ENCODE measurements at regions not wholly inside any gene's neighbourhood (a gene's known extent, or its start where the extent isn't known, plus 50 kb on each side); places are given as distances from the start of the nearest gene placed in this dataset.

- DNase-seq (ENCODE audit: low spot score): no peak
These were observed 225.3 kb upstream of the PPP2R3A start for GRCh38 chr3:135740211-135740610.

GRCh38 chr3:135740751-135741150, 224.8 kb upstream of the PPP2R3A start:
- no peak for DNase-seq (ENCODE audit: low spot score)

DNA sequence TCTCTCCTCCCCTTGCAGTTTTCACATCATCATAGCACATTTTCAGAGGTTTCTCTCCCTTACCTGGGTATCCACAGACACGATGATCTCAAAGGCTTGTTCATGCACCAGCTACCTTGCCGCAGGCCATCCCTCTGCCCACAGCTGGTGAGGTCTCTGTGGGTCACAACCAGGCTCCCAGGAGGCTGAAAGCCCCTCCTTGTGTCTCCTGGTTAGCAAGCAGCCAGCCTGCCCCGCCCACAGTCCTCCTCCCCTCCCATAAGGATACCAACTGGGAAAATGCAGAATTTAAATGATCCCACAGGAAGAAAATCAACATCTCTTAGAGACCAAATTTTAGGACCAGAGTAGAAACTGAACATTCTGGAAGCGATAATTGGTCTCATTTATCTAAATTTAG, 213.5 kb upstream of the PPP2R3A start:
- DNase-seq (ENCODE audit: low spot score): no peak

DNA sequence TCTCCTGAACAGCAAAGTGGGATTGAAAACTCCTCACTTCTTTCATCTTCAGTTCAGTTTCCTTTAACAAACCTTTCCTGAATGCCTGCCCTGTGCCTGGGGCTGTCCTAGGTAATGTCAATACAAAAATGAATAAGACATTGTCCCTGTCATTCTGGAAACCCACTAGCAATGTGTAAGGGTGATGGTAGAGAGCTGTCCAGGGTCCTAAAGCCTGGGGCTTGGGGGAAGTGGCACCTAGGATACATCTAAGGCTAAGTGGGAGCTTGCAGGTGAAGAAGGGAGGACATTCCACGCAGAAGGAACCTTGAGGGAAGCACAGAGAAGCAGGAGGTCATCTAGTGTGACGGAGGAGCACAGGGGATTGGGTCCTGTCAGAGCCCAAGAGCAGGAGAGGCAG, 212.7 kb upstream of the PPP2R3A start:
- DNase-seq (ENCODE audit: low spot score): no peak

DNA sequence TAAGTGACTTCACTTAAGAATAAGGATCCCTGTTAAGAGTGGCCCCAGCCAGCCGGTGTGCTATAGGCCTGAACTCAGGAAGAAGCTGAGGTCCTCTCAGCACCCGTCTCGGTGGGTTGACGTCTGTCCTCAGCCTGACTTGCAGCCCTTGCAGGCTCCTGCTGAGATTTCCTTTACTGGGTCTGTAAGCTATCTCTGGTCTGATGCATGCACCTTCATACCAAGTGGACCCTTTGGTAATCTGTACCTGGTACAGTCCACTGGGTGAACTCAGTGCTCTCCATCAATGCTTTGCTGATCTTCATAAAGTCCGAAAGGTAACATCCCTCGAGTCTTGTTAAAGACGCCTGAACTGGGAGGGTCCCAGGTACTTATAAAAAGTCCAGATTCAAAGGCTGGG, 212.0 kb upstream of the PPP2R3A start:
- DNase-seq (ENCODE audit: low spot score): no peak

GRCh38 chr3:135755330-135756105, 210.0 kb upstream of the PPP2R3A start:
- DNase-seq (ENCODE audit: low spot score): no peak

DNA sequence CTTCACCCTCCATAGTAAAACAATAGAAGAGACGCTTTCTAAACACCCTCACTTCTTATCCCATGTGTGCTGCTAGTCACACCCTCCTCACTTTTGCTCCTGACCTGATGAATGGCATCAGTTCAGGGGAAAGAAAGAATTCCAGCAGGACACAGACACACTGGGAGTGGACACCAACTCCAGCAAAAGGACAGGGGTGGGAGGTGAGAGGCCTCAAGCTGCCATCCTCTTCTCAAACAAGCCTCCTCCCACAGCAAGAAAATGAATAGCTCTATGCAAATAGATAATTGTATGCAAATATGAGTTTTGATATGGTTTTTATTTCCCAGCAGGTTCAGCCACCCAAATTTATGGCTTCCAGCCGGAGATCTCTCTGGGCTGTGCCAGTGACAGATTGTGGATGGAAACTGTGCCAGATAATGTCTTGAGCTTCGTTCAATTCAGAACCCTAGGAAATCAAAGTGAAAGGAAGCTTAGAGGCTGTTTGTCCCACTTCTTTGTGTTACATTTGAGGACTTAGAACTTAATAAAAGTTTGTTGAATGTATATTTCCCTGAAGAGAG, 209.3 kb upstream of the PPP2R3A start:
- DNase-seq (ENCODE audit: low spot score): no peak

DNA sequence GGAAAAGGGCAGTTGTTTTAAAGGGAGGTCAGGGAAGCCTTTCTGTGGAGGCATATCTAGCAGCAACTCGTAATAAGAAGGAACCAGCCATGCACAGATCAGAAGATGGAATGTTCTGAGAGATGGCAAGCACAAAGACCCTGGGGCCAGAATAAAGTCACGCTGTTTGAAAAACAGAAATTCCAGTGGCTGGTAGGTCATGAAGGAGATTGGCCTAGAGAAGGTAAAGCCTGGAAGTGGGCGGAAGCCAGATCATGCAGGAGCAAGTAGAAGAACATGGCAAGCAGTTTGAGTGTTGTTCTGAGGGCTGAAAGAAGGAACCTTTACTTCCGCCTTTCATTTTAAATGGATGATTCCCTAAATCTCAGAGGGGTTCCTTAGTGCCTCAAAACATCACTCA, 208.1 kb upstream of the PPP2R3A start:
- DNase-seq (ENCODE audit: low spot score): no peak

- DNase-seq (ENCODE audit: low spot score): no peak
These were observed 206.6 kb upstream of the PPP2R3A start for GRCh38 chr3:135758961-135759360.

DNA sequence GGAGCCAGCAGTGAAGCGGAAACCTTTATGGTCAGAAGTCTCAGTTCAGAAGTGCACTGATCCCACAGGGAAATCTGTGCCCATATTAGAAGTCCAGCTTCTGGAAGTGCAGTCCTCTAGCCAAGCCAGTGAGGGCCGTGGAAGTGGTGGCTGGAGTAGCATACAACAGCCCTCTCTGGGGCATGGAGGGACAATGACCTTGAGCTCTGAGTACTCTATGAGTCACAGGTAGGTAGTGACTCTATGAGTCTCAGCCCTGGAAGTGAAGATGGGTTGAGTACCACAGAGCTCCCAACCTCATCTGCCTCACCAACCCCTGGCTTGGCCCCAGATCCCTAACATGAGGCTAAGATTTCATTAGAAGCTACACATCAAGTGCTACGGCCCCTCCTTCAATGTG, 205.9 kb upstream of the PPP2R3A start:
- DNase-seq (ENCODE audit: low spot score): no peak

- no peak for DNase-seq (ENCODE audit: low spot score)
These were observed 204.9 kb upstream of the PPP2R3A start for GRCh38 chr3:135760581-135760980.

GRCh38 chr3:135762188-135762856, 203.2 kb upstream of the PPP2R3A start:
- no peak for DNase-seq (ENCODE audit: low spot score)

GRCh38 chr3:135766115-135766514, 199.4 kb upstream of the PPP2R3A start:
- DNase-seq (ENCODE audit: low spot score): no peak

- DNase-seq (ENCODE audit: low spot score): no peak
These were observed 193.8 kb upstream of the PPP2R3A start for GRCh38 chr3:135771760-135772159.

DNA sequence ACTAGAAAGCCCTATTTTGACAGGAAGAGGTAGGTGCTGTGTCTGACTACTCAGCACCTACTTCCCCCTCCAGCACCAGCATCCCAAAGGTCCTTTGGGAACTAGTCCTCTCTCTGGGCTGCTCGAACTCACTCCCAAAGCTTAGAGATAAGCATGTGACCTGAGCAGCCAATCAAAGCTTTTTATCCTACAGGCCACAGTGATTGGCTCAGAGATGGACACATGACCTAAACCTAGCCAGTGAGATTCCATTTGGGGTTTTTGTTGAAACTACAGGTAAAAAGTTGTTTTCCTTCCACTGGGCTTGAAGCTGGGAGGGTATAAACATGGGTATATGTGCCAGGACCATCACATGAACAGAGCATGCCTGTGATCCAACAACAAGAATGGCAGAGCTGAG, 186.5 kb upstream of the PPP2R3A start:
- no peak for DNase-seq (ENCODE audit: low spot score)

GRCh38 chr3:135779590-135780235, 185.8 kb upstream of the PPP2R3A start:
- DNase-seq (ENCODE audit: low spot score): no peak

DNA sequence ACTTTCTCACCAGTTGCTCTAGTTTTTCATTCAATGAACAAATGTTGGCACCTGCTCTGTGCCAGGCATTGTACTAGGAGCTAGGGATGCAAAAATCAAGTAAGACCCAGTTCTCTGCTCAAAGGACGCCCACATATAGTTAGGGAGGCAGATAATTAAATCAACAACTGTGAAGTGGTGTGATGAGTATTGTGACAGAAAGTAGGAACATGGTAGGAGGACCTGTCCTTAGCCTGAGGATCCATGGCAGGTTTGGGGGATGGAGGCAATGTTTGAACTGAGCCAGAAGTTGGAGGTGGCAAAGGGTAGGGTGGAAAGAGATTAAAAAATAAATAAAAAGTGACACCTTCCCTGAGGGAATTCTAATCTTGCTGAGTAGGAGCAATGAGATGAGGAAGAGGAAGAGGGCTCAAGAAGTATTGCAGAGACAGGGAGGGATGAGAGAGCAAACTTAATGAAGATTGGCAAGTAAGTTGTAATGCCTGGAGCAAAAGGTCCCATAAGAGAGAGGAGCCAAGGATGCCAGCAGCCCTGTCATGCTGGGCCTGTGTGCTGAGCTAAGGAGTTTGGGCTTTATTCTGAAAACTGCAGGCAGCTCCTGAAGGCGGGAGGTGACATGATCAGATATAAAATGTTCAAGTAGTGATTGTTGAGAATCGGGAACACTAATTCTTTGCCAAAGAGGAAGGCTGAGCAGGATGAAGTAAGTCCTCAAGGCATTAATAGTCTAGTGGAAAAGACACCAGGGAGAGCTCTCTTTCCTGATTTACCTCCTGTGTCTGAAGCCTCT, 184.3 kb upstream of the PPP2R3A start:
- DNase-seq (ENCODE audit: low spot score): no peak

DNA sequence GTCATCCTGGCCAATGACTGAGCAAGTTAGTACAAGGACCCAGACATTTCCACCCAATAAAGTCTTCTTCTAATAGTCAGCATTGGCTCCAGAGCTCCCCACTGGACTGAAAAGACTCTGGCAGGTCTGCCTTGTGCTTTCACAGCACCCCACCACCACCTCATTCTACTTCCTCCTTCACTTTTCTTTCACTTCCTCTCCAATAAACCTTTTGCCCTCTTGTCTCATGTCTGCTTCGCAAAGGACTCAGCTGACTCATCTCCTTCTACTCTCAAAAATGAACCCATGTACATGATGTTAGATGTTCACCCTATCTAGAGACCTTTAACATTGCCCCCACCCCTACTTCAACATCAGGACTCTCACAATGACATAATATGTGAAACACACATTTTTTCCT, 181.0 kb upstream of the PPP2R3A start:
- DNase-seq (ENCODE audit: low spot score): no peak

- DNase-seq (ENCODE audit: low spot score): no peak
These were observed 177.4 kb upstream of the PPP2R3A start for GRCh38 chr3:135788146-135788545.

GRCh38 chr3:135788978-135789377, 176.6 kb upstream of the PPP2R3A start:
- no peak for DNase-seq (ENCODE audit: low spot score)

- DNase-seq (ENCODE audit: low spot score): no peak
These were observed 173.4 kb upstream of the PPP2R3A start for GRCh38 chr3:135792174-135792573.
